GM18508 (cell line): ENCODE measurements at regions not wholly inside any gene's neighbourhood (a gene's known extent, or its start where the extent isn't known, plus 50 kb on each side); places are given as distances from the start of the nearest gene placed in this dataset.

ENCODE experiments used
- ATAC-seq: cut with Tn5 transposase; IDR thresholded peaks from one replicate; pipeline ENCODE4 v1.9.1; 2021; ENCODE audit warnings: moderate number of reproducible peaks; ENCODE audit not compliant: insufficient read depth, unreplicated experiment

- no peak for ATAC-seq
Observed at GRCh38 chr19:32289566-32290210, 55.7 kb upstream of the ZNF507 start.

GRCh38 chr19:32291876-32292275, 53.5 kb upstream of the ZNF507 start:
- ATAC-seq = no peak

- ATAC-seq = no peak
Observed at GRCh38 chr19:32294871-32295438, 50.5 kb upstream of the ZNF507 start.
